Neural progenitor cell (in vitro differentiated cells): ENCODE measurements at regions not wholly inside any gene's neighbourhood (a gene's known extent, or its start where the extent isn't known, plus 50 kb on each side); places are given as distances from the start of the nearest gene placed in this dataset.
"Not testable (repeated sequence)": the region's sequence is repeated elsewhere in the genome, so short reads cannot be mapped to it uniquely, and the experiment has no call there.

Source experiments
- DNase-seq: peaks from one replicate; pipeline ENCODE4 v3.0.0-alpha.2; 2016; ENCODE audit warnings: low spot score
- H2AFZ ChIP-seq: fragments of 200-600 bp; sonication (generic); replicated peaks from 2 replicates; pipeline ENCODE4 v1.6.1; 2016; ENCODE audit warnings: antibody characterized with exemption
- H3F3A ChIP-seq: fragments of 200-600 bp; sonication (generic); 2 replicates; pipeline ENCODE4 v1.6.1; 2016; ENCODE audit warnings: antibody characterized with exemption, low read depth
- H3K27ac ChIP-seq: fragments of 200-600 bp; sonication (generic); 2 replicates; pipeline ENCODE4 v1.5.1; 2016; ENCODE audit warnings: mild to moderate bottlenecking
- H3K27me3 ChIP-seq: fragments of 200-600 bp; sonication (generic); 2 replicates; pipeline ENCODE4 v1.6.1; 2016; ENCODE audit warnings: mild to moderate bottlenecking, moderate library complexity
- H3K36me3 ChIP-seq: fragments of 200-600 bp; sonication (generic); 2 replicates; pipeline ENCODE4 v1.5.1; 2016
- H3K4me1 ChIP-seq: fragments of 200-600 bp; sonication (generic); 2 replicates; pipeline ENCODE4 v1.6.1; 2016; ENCODE audit warnings: mixed run types
- H3K4me2 ChIP-seq: fragments of 200-600 bp; sonication (generic); 2 replicates; pipeline ENCODE4 v1.6.1; 2016
- H3K4me3 ChIP-seq: fragments of 200-600 bp; sonication (generic); 2 replicates; pipeline ENCODE4 v1.5.1; 2016
- H3K79me2 ChIP-seq: fragments of 200-600 bp; sonication (generic); 2 replicates; pipeline ENCODE4 v1.6.1; 2016; ENCODE audit warnings: low read depth
- H3K9ac ChIP-seq: fragments of 200-600 bp; sonication (generic); 2 replicates; pipeline ENCODE4 v1.6.1; 2016
- H3K9me3 ChIP-seq: fragments of 200-600 bp; sonication (generic); 2 replicates; pipeline ENCODE4 v1.5.1; 2016; ENCODE audit warnings: low read depth
- H4K20me1 ChIP-seq: fragments of 200-600 bp; sonication (generic); 2 replicates; pipeline ENCODE4 v1.6.1; 2016; ENCODE audit warnings: low read depth
- H3K27ac Mint-ChIP-seq: 3 replicates; pipeline ENCODE4 v1.8.0; 2021; ENCODE audit warnings: mixed read lengths
- H3K27me3 Mint-ChIP-seq: 2 replicates; pipeline ENCODE4 v1.8.0; 2022; ENCODE audit warnings: low read depth, mild to moderate bottlenecking, inconsistent platforms, moderate library complexity, mixed read lengths; ENCODE audit not compliant: insufficient read depth
- H3K36me3 Mint-ChIP-seq: 3 replicates; pipeline ENCODE4 v1.8.0; 2021; ENCODE audit warnings: mixed read lengths
- H3K4me1 Mint-ChIP-seq: 3 replicates; pipeline ENCODE4 v1.8.0; 2021; ENCODE audit warnings: mixed read lengths
- H3K4me3 Mint-ChIP-seq: 3 replicates; pipeline ENCODE4 v1.8.0; 2021; ENCODE audit warnings: mild to moderate bottlenecking, moderate library complexity, mixed read lengths
- H3K9me3 Mint-ChIP-seq: 3 replicates; pipeline ENCODE4 v1.8.0; 2020; ENCODE audit warnings: mixed read lengths
- CTCF ChIP-seq: fragments of 200-600 bp; sonication (generic); IDR thresholded peaks from 2 replicates; pipeline ENCODE4 v1.5.1; 2017; ENCODE audit warnings: antibody characterized with exemption, mild to moderate bottlenecking
- EZH2 ChIP-seq: fragments of 200-600 bp; sonication (generic); IDR thresholded peaks from 2 replicates; pipeline ENCODE4 v1.6.1; 2017; ENCODE audit warnings: antibody characterized with exemption, mild to moderate bottlenecking, moderate library complexity
- EZH2phosphoT487 ChIP-seq: fragments of 200-600 bp; sonication (generic); IDR thresholded peaks from 2 replicates; pipeline ENCODE4 v1.6.1; 2017; ENCODE audit warnings: antibody characterized with exemption

GRCh38 chrX:120718969-120719368 lies 89.1 kb upstream of the C1GALT1C1 start:
- H3K27ac Mint-ChIP-seq, result no peak overlapping the region
- H3K79me2 ChIP-seq, result no peaks in the 10 kb centered on the region
- H3K9me3 ChIP-seq, result peaks cover 2% of the 10 kb centered on the region
- no peak overlapping the region for H3K4me3 ChIP-seq
- H4K20me1 ChIP-seq, result no peaks in the 10 kb centered on the region
- H3K4me3 Mint-ChIP-seq, result no peak overlapping the region
- no peak overlapping the region for H3K9ac ChIP-seq
- no peaks in the 10 kb centered on the region for H3K36me3 ChIP-seq
- no peak overlapping the region for H2AFZ ChIP-seq
- H3K27me3 ChIP-seq, result no peaks in the 10 kb centered on the region
- no peaks in the 10 kb centered on the region for H3K36me3 Mint-ChIP-seq
- TF ChIP-seq EZH2 (no peak), EZH2phosphoT487 (no peak), CTCF (no peak)
- H3K4me1 ChIP-seq, result no peaks in the 10 kb centered on the region
- H3K9me3 Mint-ChIP-seq, result peaks cover 8% of the 10 kb centered on the region
- DNase-seq, result no peak
- H3K4me2 ChIP-seq, result no peak overlapping the region
- no peak overlapping the region for H3K27ac ChIP-seq
- H3K27me3 Mint-ChIP-seq, result peaks cover 2% of the 10 kb centered on the region
- no peaks in the 10 kb centered on the region for H3F3A ChIP-seq
- H3K4me1 Mint-ChIP-seq, result no peaks in the 10 kb centered on the region

GRCh38 chrX:120702337-120702736 lies 72.5 kb upstream of the C1GALT1C1 start:
- not testable (repeated sequence) for H3K4me3 Mint-ChIP-seq, H3K4me1 Mint-ChIP-seq, H3K79me2 ChIP-seq, H2AFZ ChIP-seq, H3K9me3 ChIP-seq, H3K4me1 ChIP-seq, H3K27ac Mint-ChIP-seq, H3K9ac ChIP-seq, DNase-seq, H4K20me1 ChIP-seq, H3K36me3 ChIP-seq, H3K27me3 Mint-ChIP-seq, H3K27me3 ChIP-seq, H3F3A ChIP-seq, H3K4me2 ChIP-seq, H3K4me3 ChIP-seq, H3K36me3 Mint-ChIP-seq, H3K27ac ChIP-seq
- peaks cover 13% of the 10 kb centered on the region for H3K9me3 Mint-ChIP-seq

- Mint-ChIP-seq H3K36me3 (no peaks in the 10 kb centered on the region), H3K27ac (no peak overlapping the region), H3K4me3 (no peak overlapping the region), H3K4me1 (no peaks in the 10 kb centered on the region), H3K9me3 (peaks cover 27% of the 10 kb centered on the region), H3K27me3 (peaks cover 4% of the 10 kb centered on the region)
- H3K4me3 ChIP-seq, result no peak overlapping the region
- H2AFZ ChIP-seq, result no peak overlapping the region
- H3K9me3 ChIP-seq, result no peaks in the 10 kb centered on the region
- H3K27ac ChIP-seq, result no peak overlapping the region
- H3K27me3 ChIP-seq, result no peaks in the 10 kb centered on the region
- H3K4me1 ChIP-seq, result no peaks in the 10 kb centered on the region
- no peak for DNase-seq
- TF ChIP-seq EZH2 (no peak), EZH2phosphoT487 (no peak)
- no peak overlapping the region for H3K9ac ChIP-seq
- no peaks in the 10 kb centered on the region for H3K79me2 ChIP-seq
- H4K20me1 ChIP-seq, result no peaks in the 10 kb centered on the region
- H3F3A ChIP-seq, result no peaks in the 10 kb centered on the region
- no peaks in the 10 kb centered on the region for H3K36me3 ChIP-seq
- no peak overlapping the region for H3K4me2 ChIP-seq
These were observed 67.2 kb upstream of the C1GALT1C1 start for GRCh38 chrX:120697053-120697452.

GRCh38 chrX:120692319-120692718 lies 62.5 kb upstream of the C1GALT1C1 start:
- no peak overlapping the region for H3K4me2 ChIP-seq
- H3K9me3 ChIP-seq, result no peaks in the 10 kb centered on the region
- no peaks in the 10 kb centered on the region for H3K36me3 ChIP-seq
- H3K4me1 ChIP-seq, result no peaks in the 10 kb centered on the region
- H3K4me1 Mint-ChIP-seq, result no peaks in the 10 kb centered on the region
- H4K20me1 ChIP-seq, result no peaks in the 10 kb centered on the region
- no peak overlapping the region for H2AFZ ChIP-seq
- H3K27me3 Mint-ChIP-seq, result peaks cover 4% of the 10 kb centered on the region
- H3K27ac ChIP-seq, result no peak overlapping the region
- H3K9me3 Mint-ChIP-seq, result peaks cover 19% of the 10 kb centered on the region
- no peak overlapping the region for H3K27ac Mint-ChIP-seq
- DNase-seq, result no peak
- no peaks in the 10 kb centered on the region for H3K79me2 ChIP-seq
- H3F3A ChIP-seq, result no peaks in the 10 kb centered on the region
- no peaks in the 10 kb centered on the region for H3K36me3 Mint-ChIP-seq
- TF ChIP-seq EZH2 (no peak), EZH2phosphoT487 (no peak), CTCF (no peak)
- H3K4me3 ChIP-seq, result no peak overlapping the region
- no peak overlapping the region for H3K4me3 Mint-ChIP-seq
- no peaks in the 10 kb centered on the region for H3K27me3 ChIP-seq
- H3K9ac ChIP-seq, result no peak overlapping the region
